ENCODE measurements at regions not wholly inside any gene's neighbourhood (a gene's known extent, or its start where the extent isn't known, plus 50 kb on each side); places are given as distances from the start of the nearest gene placed in this dataset.
A peak's percentile ranks its signal among the peaks of the same experiment; 100 is the strongest.

GRCh38 chr13:76160506-76160905 is 524.4 kb downstream of the LMO7 start:
- DNase-seq (ENCODE audit: low read depth) (no peak), FAIRE-seq (no peak)
- no peak for TF ChIP-seq CTCF (IDR thresholded peaks at IDR 0.05; ENCODE audit: insufficient read depth, low read length, severe bottlenecking)
- no peak overlapping the region for H3K4me3 ChIP-seq (ENCODE audit: low read depth, low read length)
- no peaks in the 10 kb centered on the region for H3K36me3 ChIP-seq (ENCODE audit: control insufficient read depth, insufficient read depth, low read length)
- H3K27me3 ChIP-seq (ENCODE audit: control insufficient read depth, insufficient read depth, low read length), result no peaks in the 10 kb centered on the region

GRCh38 chr13:76157926-76158325 is 521.8 kb downstream of the LMO7 start:
- Histone ChIP-seq H3K36me3 (ENCODE audit: control insufficient read depth, insufficient read depth, low read length) (no peaks in the 10 kb centered on the region), H3K27me3 (ENCODE audit: control insufficient read depth, insufficient read depth, low read length) (no peaks in the 10 kb centered on the region), H3K4me3 (ENCODE audit: low read depth, low read length) (no peak overlapping the region)
- FAIRE-seq (no peak), DNase-seq (ENCODE audit: low read depth) (no peak)
- no peak for TF ChIP-seq CTCF (IDR thresholded peaks at IDR 0.05; ENCODE audit: insufficient read depth, low read length, severe bottlenecking)

GRCh38 chr13:76153239-76153638 is 517.1 kb downstream of the LMO7 start:
- no peak for TF ChIP-seq CTCF (IDR thresholded peaks at IDR 0.05; ENCODE audit: insufficient read depth, low read length, severe bottlenecking)
- FAIRE-seq, result no peak

GRCh38 chr13:76148926-76149325 is 512.8 kb downstream of the LMO7 start:
- TF ChIP-seq CTCF (IDR thresholded peaks at IDR 0.05; ENCODE audit: insufficient read depth, low read length, severe bottlenecking), result no peak
- peak; percentile 48 for DNase-seq (ENCODE audit: low read depth)
- H3K4me3 ChIP-seq (ENCODE audit: low read depth, low read length), result no peak overlapping the region
- FAIRE-seq, result no peak
- no peaks in the 10 kb centered on the region for H3K27me3 ChIP-seq (ENCODE audit: control insufficient read depth, insufficient read depth, low read length)
- no peaks in the 10 kb centered on the region for H3K36me3 ChIP-seq (ENCODE audit: control insufficient read depth, insufficient read depth, low read length)

More at GRCh38 chr13:76153239-76153638, 517.1 kb downstream of the LMO7 start:
- Histone ChIP-seq H3K4me3 (ENCODE audit: low read depth, low read length) (no peak overlapping the region), H3K36me3 (ENCODE audit: control insufficient read depth, insufficient read depth, low read length) (no peaks in the 10 kb centered on the region), H3K27me3 (ENCODE audit: control insufficient read depth, insufficient read depth, low read length) (no peaks in the 10 kb centered on the region)
- no peak for DNase-seq (ENCODE audit: low read depth)

GRCh38 chr13:76148374-76148773 is 512.2 kb downstream of the LMO7 start:
- Histone ChIP-seq H3K36me3 (ENCODE audit: control insufficient read depth, insufficient read depth, low read length) (no peaks in the 10 kb centered on the region), H3K4me3 (ENCODE audit: low read depth, low read length) (no peak overlapping the region), H3K27me3 (ENCODE audit: control insufficient read depth, insufficient read depth, low read length) (no peaks in the 10 kb centered on the region)
- peak; percentile 16 for DNase-seq (ENCODE audit: low read depth)
- TF ChIP-seq CTCF (IDR thresholded peaks at IDR 0.05; ENCODE audit: insufficient read depth, low read length, severe bottlenecking), result no peak
- no peak for FAIRE-seq

- TF ChIP-seq CTCF (IDR thresholded peaks at IDR 0.05; ENCODE audit: insufficient read depth, low read length, severe bottlenecking), result no peak
- FAIRE-seq, result no peak
- DNase-seq (ENCODE audit: low read depth), result no peak
- Histone ChIP-seq H3K4me3 (ENCODE audit: low read depth, low read length) (no peak overlapping the region), H3K36me3 (ENCODE audit: control insufficient read depth, insufficient read depth, low read length) (no peaks in the 10 kb centered on the region), H3K27me3 (ENCODE audit: control insufficient read depth, insufficient read depth, low read length) (no peaks in the 10 kb centered on the region)
Measured at GRCh38 chr13:76132532-76132931, 496.4 kb downstream of the LMO7 start.

Measured in bronchial epithelial cell (primary cell).